A549 (cell line): ENCODE measurements at regions not wholly inside any gene's neighbourhood (a gene's known extent, or its start where the extent isn't known, plus 50 kb on each side); places are given as distances from the start of the nearest gene placed in this dataset.

Experiments used
- BHLHE40 ChIP-seq: IDR thresholded peaks from 2 replicates; pipeline ENCODE4 v1.6.1; 2012; ENCODE audit warnings: low read depth, low read length, inconsistent platforms
- CHD2 ChIP-seq: fragments of 150-350 bp; IDR thresholded peaks from 2 replicates; pipeline ENCODE4 v1.6.1; 2014; ENCODE audit warnings: low read length; ENCODE audit not compliant: partially characterized antibody
- CTCF ChIP-seq: fragments of >200 bp; sonication (Bioruptor Twin); formaldehyde crosslinking; IDR thresholded peaks from 3 replicates; pipeline ENCODE4 v1.5.1; 2016
- ELK1 ChIP-seq: fragments of 150-350 bp; IDR thresholded peaks from 2 replicates; pipeline ENCODE4 v1.6.1; 2014; ENCODE audit warnings: low read depth, mild to moderate bottlenecking, low read length
- EP300 ChIP-seq, 2 experiments: fragments of >200 bp; sonication (Bioruptor Twin); formaldehyde crosslinking; IDR thresholded peaks; 2 replicates in 1 of 2; 3 replicates in 1 of 2; pipeline ENCODE4 v1.6.1; 2016 to 2017
- HDAC2 ChIP-seq: fragments of 200-600 bp; sonication (generic); IDR thresholded peaks from 2 replicates; pipeline ENCODE4 v1.6.1; 2016
- HMGXB4 ChIP-seq: fragments of 250-450 bp; sonication (Bioruptor Pico); IDR thresholded peaks from 2 replicates; pipeline ENCODE4 v1.5.0; 2021; ENCODE audit warnings: mild to moderate bottlenecking, moderate library complexity, borderline replicate concordance
- JUN ChIP-seq, 2 experiments: fragments of >200 bp; sonication (Bioruptor Twin); formaldehyde crosslinking; IDR thresholded peaks; 2 replicates in 1 of 2; 3 replicates in 1 of 2; pipeline ENCODE4 v1.6.1; 2016 to 2017
- KDM1A ChIP-seq: fragments of 200-600 bp; sonication (generic); IDR thresholded peaks from 2 replicates; pipeline ENCODE4 v1.6.1; 2016; ENCODE audit warnings: low read depth, mild to moderate bottlenecking
- MAX ChIP-seq: IDR thresholded peaks from 2 replicates; pipeline ENCODE4 v1.6.1; 2012
- POLR2A ChIP-seq: IDR thresholded peaks from 2 replicates; pipeline ENCODE4 v1.6.1; 2012; ENCODE audit warnings: mild to moderate bottlenecking, low read length
- RARB ChIP-seq: fragments of 250-450 bp; sonication (Bioruptor Pico); IDR thresholded peaks from 2 replicates; pipeline ENCODE4 v1.8.0; 2021; ENCODE audit warnings: mild to moderate bottlenecking, moderate library complexity

GRCh38 chr5:54807421-54807820 is 178.0 kb downstream of the ESM1 start:
- TF ChIP-seq ELK1 (no peak), JUN (IDR thresholded peaks at IDR 0.05) (no peak), CTCF (no peak), HDAC2 (no peak), MAX (no peak), KDM1A (no peak), CHD2 (no peak), EP300 (IDR thresholded peaks at IDR 0.05) (no peak), POLR2A (no peak), HMGXB4 (CRISPR knock-in tag) (no peak), BHLHE40 (no peak), RARB (no peak)
